CD4-positive, alpha-beta T cell (primary cell): ENCODE measurements at regions not wholly inside any gene's neighbourhood (a gene's known extent, or its start where the extent isn't known, plus 50 kb on each side); places are given as distances from the start of the nearest gene placed in this dataset.

Source experiments
- ATAC-seq: fragments of 200-7000 bp; cut with Tn5 transposase; one replicate; pipeline ENCODE4 v1.10.0; 2022; ENCODE audit warnings: mild to moderate bottlenecking; ENCODE audit not compliant: poor library complexity
- CTCF ChIA-PET: fragments of 350-600 bp; sonication (Branson Sonifier 250); formaldehyde crosslinking; loops from one replicate; lab custom pipeline; 2021; ENCODE audit warnings: antibody characterized with exemption, inconsistent platforms; lab: Charles Lee
- POLR2A ChIA-PET: fragments of 350-600 bp; sonication (Branson Sonifier 250); formaldehyde crosslinking; loops from one replicate; lab custom pipeline; 2021; ENCODE audit warnings: antibody characterized with exemption, inconsistent platforms; lab: Charles Lee
- DNase-seq, 14 experiments: peaks; one replicate each; pipeline ENCODE4 v3.0.0-alpha.2; 2013 to 2020; ENCODE audit warnings: mixed read lengths in 2 of 14
- H3K27ac ChIP-seq, 2 donors: one replicate each; pipeline versions ENCODE4 v1.5.1 to v1.7.0; 2013; ENCODE audit warnings: low read length in 2 of 2, low read depth in 1 of 2, mild to moderate bottlenecking in 1 of 2
- H3K27me3 ChIP-seq, 2 experiments: 1 replicate in 1 of 2; 2 replicates in 1 of 2; pipeline versions ENCODE4 v1.6.1 to v1.7.0; 2013; ENCODE audit warnings: low read length in 2 of 2, control low read depth in 1 of 2, mild to moderate bottlenecking in 1 of 2, moderate library complexity in 1 of 2; ENCODE audit not compliant: insufficient read depth in 2 of 2, control insufficient read depth in 1 of 2
- H3K36me3 ChIP-seq: one replicate; pipeline ENCODE4 v1.6.1; 2013; ENCODE audit warnings: low read length, control low read depth; ENCODE audit not compliant: insufficient read depth
- H3K4me1 ChIP-seq: one replicate; pipeline ENCODE4 v1.6.1; 2013; ENCODE audit warnings: low read length, control low read depth; ENCODE audit not compliant: insufficient read depth
- H3K4me3 ChIP-seq: one replicate; pipeline ENCODE4 v1.5.1; 2013; ENCODE audit warnings: mild to moderate bottlenecking, low read length, moderate library complexity
- H3K9me3 ChIP-seq, 2 experiments: 1 replicate in 1 of 2; 2 replicates in 1 of 2; pipeline versions ENCODE4 v1.6.1 to v1.7.0; 2013; ENCODE audit warnings: low read length in 2 of 2, mild to moderate bottlenecking in 2 of 2, control low read depth in 1 of 2, moderate library complexity in 1 of 2; ENCODE audit not compliant: control insufficient read depth in 1 of 2, insufficient read depth in 1 of 2
- H3K27ac Mint-ChIP-seq: one replicate; pipeline ENCODE4 v1.8.0; 2020; ENCODE audit warnings: mixed read lengths
- H3K27me3 Mint-ChIP-seq: one replicate; pipeline ENCODE4 v1.8.0; 2021; ENCODE audit warnings: mixed read lengths
- H3K36me3 Mint-ChIP-seq: one replicate; pipeline ENCODE4 v1.8.0; 2021; ENCODE audit warnings: low read depth, mixed read lengths
- H3K4me1 Mint-ChIP-seq: one replicate; pipeline ENCODE4 v1.8.0; 2021; ENCODE audit warnings: low read depth, mixed read lengths
- H3K4me3 Mint-ChIP-seq: one replicate; pipeline ENCODE4 v1.8.0; 2020; ENCODE audit warnings: mild to moderate bottlenecking, mixed read lengths
- H3K9me3 Mint-ChIP-seq: one replicate; pipeline ENCODE4 v1.8.0; 2020; ENCODE audit warnings: mixed read lengths
- CTCF ChIP-seq: fragments of 200-600 bp; IDR thresholded peaks from one replicate; pipeline ENCODE4 v1.8.0; 2022; ENCODE audit warnings: antibody characterized with exemption, mild to moderate bottlenecking
- intact Hi-C, 2 experiments: fragments of 100-400 bp; cut with DNase I in 1 of 2; cut with micrococcal nuclease in 1 of 2; formaldehyde crosslinking; loops; one replicate each; pipeline versions ENCODE4 v1.15.1 to v1.9.0; 2023 to 2025; cut with DNase I, micrococcal nuclease

GRCh38 chr5:53418409-53418808 lies 62.0 kb upstream of the FST start:
- H3K9me3 ChIP-seq = peaks cover 0 to 4% of the 10 kb centered on the region in 2 experiments
- no peak overlapping the region for H3K4me3 ChIP-seq
- no peaks in the 10 kb centered on the region for H3K36me3 ChIP-seq
- ATAC-seq (no peak), DNase-seq (no peak)
- no peak overlapping the region for H3K4me3 Mint-ChIP-seq
- no peak overlapping the region for H3K27ac Mint-ChIP-seq
- no peak overlapping the region for H3K27ac ChIP-seq
- TF ChIP-seq CTCF = no peak
- H3K27me3 ChIP-seq = no peaks in the 10 kb centered on the region
- H3K9me3 Mint-ChIP-seq = no peaks in the 10 kb centered on the region
- ChIA-PET POLR2A (no interaction called here), CTCF (no interaction called here)
- intact Hi-C loops = no loop called here
- H3K4me1 ChIP-seq = no peaks in the 10 kb centered on the region
- H3K27me3 Mint-ChIP-seq = peaks cover 6% of the 10 kb centered on the region
- no peaks in the 10 kb centered on the region for H3K4me1 Mint-ChIP-seq
- H3K36me3 Mint-ChIP-seq = no peaks in the 10 kb centered on the region

GRCh38 chr5:53418826-53419658 lies 61.4 kb upstream of the FST start:
- DNase-seq (no peak), ATAC-seq (no peak)
- Histone ChIP-seq H3K4me3 (no peak overlapping the region), H3K27me3 (no peaks in the 10 kb centered on the region), H3K36me3 (no peaks in the 10 kb centered on the region), H3K4me1 (no peaks in the 10 kb centered on the region), H3K9me3 (peaks cover 0 to 2% of the 10 kb centered on the region in 2 experiments), H3K27ac (no peak overlapping the region)
- Mint-ChIP-seq H3K27me3 (peaks cover 11% of the 10 kb centered on the region), H3K27ac (no peak overlapping the region), H3K36me3 (no peaks in the 10 kb centered on the region), H3K9me3 (no peaks in the 10 kb centered on the region), H3K4me1 (no peaks in the 10 kb centered on the region), H3K4me3 (no peak overlapping the region)
- intact Hi-C loops = no loop called here
- no peak for TF ChIP-seq CTCF
- ChIA-PET CTCF (no interaction called here), POLR2A (no interaction called here)

GRCh38 chr5:53422539-53422938 lies 57.9 kb upstream of the FST start:
- H3K9me3 Mint-ChIP-seq = no peaks in the 10 kb centered on the region
- no peaks in the 10 kb centered on the region for H3K4me1 ChIP-seq
- no peak for TF ChIP-seq CTCF
- no peak overlapping the region for H3K4me3 ChIP-seq
- no peaks in the 10 kb centered on the region for H3K27me3 ChIP-seq
- no peak overlapping the region for H3K4me3 Mint-ChIP-seq
- ATAC-seq (no peak), DNase-seq (no peak)
- CTCF ChIA-PET = no interaction called here
- intact Hi-C loops = no loop called here
- H3K36me3 ChIP-seq = no peaks in the 10 kb centered on the region
- no peaks in the 10 kb centered on the region for H3K9me3 ChIP-seq
- H3K27ac ChIP-seq = no peak overlapping the region
- no peaks in the 10 kb centered on the region for H3K36me3 Mint-ChIP-seq
- POLR2A ChIA-PET = no interaction called here
- peaks cover 16% of the 10 kb centered on the region for H3K27me3 Mint-ChIP-seq
- no peak overlapping the region for H3K27ac Mint-ChIP-seq
- no peaks in the 10 kb centered on the region for H3K4me1 Mint-ChIP-seq
